Fibroblast of villous mesenchyme (primary cell): ENCODE measurements at regions not wholly inside any gene's neighbourhood (a gene's known extent, or its start where the extent isn't known, plus 50 kb on each side); places are given as distances from the start of the nearest gene placed in this dataset.
A peak's percentile ranks its signal among the peaks of the same experiment; 100 is the strongest.

Experiments used
- DNase-seq: peaks from one replicate; pipeline ENCODE4 v3.0.0-alpha.2; 2010; ENCODE audit warnings: low read depth
- H3K4me3 ChIP-seq: 2 replicates; pipeline ENCODE4 v1.5.1; 2011; ENCODE audit warnings: low read depth, mild to moderate bottlenecking, low read length
- TF ChIP-seq, protein P1 (sequence below): IDR thresholded peaks from 2 replicates; pipeline ENCODE4 v1.5.1; 2012; ENCODE audit warnings: low read depth, mild to moderate bottlenecking, low read length; ENCODE audit not compliant: insufficient read depth

DNA sequence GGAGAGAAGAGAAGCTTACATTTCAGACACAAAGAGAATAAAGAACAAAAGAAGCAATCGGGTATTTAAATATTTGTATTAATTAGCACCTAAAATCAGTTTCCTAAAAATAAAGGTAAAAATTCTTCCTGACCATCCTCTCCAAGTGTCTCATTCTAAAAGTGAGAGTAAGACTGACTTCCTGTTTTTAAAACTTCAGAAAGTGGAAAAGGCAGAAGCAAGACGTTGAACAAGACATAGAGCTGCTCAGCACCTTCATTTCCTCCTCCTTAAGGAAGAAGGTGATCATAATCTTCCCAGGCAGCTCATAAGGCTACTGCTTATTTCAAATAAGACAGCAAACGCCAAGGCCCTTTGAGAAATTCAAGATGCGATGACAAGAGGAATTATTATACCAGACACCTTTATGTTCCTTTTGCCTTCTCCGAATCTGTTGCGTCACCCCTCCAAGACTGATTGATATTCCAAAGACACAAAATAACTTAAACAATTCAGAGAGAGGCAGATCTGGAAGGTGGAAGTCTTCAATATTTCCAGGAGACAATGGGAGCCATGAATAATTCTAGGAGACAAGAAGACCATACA is 238.8 kb upstream of the TLE3 start:
- no peak overlapping the region for H3K4me3 ChIP-seq
- TF ChIP-seq, protein P1, sequence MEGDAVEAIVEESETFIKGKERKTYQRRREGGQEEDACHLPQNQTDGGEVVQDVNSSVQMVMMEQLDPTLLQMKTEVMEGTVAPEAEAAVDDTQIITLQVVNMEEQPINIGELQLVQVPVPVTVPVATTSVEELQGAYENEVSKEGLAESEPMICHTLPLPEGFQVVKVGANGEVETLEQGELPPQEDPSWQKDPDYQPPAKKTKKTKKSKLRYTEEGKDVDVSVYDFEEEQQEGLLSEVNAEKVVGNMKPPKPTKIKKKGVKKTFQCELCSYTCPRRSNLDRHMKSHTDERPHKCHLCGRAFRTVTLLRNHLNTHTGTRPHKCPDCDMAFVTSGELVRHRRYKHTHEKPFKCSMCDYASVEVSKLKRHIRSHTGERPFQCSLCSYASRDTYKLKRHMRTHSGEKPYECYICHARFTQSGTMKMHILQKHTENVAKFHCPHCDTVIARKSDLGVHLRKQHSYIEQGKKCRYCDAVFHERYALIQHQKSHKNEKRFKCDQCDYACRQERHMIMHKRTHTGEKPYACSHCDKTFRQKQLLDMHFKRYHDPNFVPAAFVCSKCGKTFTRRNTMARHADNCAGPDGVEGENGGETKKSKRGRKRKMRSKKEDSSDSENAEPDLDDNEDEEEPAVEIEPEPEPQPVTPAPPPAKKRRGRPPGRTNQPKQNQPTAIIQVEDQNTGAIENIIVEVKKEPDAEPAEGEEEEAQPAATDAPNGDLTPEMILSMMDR = no peak
- DNase-seq = no peak

DNA sequence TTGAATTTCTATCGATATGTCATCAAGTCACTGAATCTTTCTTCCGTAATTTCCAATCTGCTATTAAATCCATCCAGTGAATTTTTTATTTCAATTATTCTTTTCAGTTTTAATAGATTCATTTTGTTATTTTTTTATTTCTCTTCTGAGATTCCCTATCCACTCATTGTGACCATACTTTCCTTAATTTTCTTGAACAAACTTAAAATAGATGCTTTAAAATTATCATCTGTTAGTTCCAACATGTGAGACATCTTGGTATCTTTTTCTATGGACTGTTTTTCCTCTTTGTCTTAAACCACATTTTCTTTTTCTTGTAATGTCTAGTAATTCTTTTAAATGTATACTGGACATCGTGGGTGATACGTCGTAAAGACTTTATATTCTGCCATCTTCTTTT is 236.6 kb upstream of the TLE3 start:
- no peak overlapping the region for H3K4me3 ChIP-seq
- DNase-seq = no peak
- TF ChIP-seq, protein P1 = no peak

DNA sequence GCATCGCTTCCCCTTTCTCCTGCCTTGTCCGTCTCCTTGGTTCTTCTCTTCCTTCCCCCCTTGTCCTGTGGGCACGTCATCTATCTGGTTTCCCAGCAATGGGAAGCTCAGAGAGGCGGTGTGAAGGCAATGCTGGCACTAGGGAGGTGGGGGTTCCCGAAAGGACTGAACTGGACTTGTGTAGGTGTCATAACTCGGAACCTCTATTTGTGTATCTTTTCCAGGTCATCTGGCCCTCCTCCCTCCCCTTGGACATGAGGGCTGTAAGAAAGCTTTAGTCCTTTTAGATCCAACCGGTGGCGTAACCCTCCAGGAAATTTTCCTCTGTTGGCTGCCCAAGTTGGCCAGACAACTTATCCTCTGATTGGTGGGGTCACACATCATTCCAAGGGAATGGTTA is 231.5 kb upstream of the TLE3 start:
- no peak for DNase-seq
- no peak overlapping the region for H3K4me3 ChIP-seq
- TF ChIP-seq, protein P1 = no peak

DNA sequence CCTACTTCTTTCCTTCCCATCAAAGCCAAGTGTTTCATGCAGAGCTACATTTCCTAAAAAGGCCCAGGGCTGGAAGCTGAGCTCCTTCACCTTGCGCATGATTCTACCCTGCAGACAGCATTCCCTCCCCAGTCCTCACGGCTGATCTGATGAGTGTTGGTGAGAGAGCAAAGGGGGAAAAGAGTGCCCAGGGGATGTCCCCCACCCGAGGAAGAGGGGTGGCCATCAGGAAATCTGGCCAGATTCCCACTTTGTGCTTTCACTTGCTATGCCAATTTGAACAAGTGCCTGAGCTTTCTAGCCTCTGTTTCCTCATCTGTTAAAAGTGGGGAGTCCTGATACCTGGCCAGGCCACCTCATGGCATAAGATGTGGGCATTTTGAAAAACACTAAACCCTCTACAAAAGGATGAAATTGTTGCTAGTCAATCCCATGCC is 231.0 kb upstream of the TLE3 start:
- H3K4me3 ChIP-seq = no peak overlapping the region
- DNase-seq = no peak
- TF ChIP-seq, protein P1 = no peak

DNA sequence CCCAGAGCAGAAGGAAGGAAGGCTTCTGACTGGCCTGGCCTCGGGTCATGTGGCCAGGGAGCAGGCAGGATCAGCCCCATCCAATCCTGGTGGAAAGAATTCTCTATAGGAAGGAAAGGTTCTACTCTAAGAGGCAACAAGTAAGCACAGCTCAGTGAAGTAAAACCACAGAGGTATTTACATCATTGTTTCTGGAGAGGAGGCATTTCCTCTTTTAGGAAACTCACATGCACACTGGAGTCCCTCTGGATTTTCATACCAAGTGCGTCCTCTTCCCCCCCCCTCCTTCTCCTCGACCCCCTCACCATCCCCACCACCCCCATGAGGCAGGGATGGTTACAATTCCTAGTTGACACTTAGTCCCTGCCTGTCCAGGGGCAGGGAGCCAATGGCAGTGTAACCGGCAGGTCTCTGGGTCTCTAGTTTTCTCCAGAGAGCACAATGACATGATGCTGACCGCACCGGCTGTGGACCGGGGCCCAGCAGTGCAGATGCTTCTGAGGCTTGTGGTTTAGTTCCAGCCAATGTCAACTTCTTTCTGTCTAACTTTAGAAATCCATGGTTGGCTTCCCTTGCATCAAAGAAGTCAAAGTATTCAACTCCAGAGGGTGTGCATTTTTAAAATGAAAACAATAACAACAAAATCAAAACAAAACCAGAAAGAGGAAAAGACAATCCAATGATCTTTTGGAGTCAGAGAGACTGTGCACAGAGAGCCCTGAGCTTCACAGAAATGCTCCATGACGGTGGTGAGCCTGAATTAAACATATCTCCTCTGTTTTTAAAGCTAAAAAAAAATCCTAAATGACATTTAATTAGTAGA is 230.3 kb upstream of the TLE3 start:
- DNase-seq = peak; percentile 88
- no peak overlapping the region for H3K4me3 ChIP-seq
- TF ChIP-seq, protein P1 = no peak

DNA sequence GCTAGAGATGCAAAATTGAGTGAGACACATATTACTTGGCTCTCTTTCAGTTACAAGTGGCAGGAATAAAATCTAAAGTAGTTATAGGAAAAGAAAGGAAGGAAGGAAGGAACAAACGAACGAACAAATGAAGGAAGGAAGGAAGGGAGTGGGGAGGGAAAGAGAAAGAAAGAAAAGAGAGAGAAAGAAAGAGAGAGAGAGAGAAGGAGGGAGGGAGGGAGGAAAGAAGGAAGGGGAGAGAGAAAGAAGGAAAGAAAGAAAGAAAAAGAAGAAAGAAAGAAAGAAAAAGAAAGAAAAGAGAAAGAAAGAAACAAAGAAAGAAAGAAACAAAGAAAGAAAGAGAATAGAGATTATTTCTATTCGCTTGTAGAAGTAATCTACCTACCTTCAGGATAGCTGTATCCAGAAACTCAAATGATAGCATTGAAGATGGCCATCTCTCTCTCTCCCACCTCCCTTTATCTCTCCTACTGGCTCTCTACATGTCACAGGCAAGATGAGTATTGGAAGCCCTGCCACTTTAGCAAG is 229.7 kb upstream of the TLE3 start:
- TF ChIP-seq, protein P1 = no peak
- no peak for DNase-seq
- H3K4me3 ChIP-seq = peak overlapping the region; percentile 13
